GM12865 (cell line): ENCODE measurements at regions not wholly inside any gene's neighbourhood (a gene's known extent, or its start where the extent isn't known, plus 50 kb on each side); places are given as distances from the start of the nearest gene placed in this dataset.

Source experiments
- DNase-seq: peaks from one replicate; pipeline ENCODE4 v3.0.0; 2010; ENCODE audit warnings: low read depth
- H3K4me3 ChIP-seq: 2 replicates; pipeline ENCODE4 v1.5.1; 2011; ENCODE audit warnings: mild to moderate bottlenecking, low read depth, low read length, control low read depth
- CTCF ChIP-seq: IDR thresholded peaks from 2 replicates; pipeline ENCODE4 v1.5.1; 2011; ENCODE audit warnings: low read length, control low read depth, low read depth, inconsistent platforms; ENCODE audit not compliant: insufficient read depth; ENCODE audit errors: missing control alignments

DNA sequence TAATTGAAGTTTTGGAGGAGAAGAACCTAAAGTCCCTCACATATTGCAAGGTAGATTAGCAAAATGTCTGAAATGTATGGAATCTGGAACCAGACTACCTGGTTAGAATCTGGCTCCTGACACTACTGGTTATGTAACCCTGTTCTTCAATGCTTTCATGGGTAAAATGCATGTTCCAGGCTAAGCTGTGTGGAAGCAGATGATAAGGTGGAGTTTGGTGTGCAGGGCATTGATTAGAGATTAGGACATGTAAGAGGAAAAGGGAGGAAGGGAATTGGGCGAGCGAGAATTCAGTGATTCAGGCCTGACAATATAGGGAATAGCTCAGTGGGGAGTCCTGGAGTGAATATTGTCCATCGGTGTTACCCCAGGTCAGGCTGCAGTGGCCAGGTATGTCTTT lies 165.8 kb upstream of the SFRP2 start:
- DNase-seq: no peak
- H3K4me3 ChIP-seq: no peak overlapping the region
- TF ChIP-seq CTCF: no peak

- no peak for TF ChIP-seq CTCF
- H3K4me3 ChIP-seq: no peak overlapping the region
- peak; percentile 29 for DNase-seq
Measured at GRCh38 chr4:153950100-153950979, 161.5 kb upstream of the SFRP2 start.

DNA sequence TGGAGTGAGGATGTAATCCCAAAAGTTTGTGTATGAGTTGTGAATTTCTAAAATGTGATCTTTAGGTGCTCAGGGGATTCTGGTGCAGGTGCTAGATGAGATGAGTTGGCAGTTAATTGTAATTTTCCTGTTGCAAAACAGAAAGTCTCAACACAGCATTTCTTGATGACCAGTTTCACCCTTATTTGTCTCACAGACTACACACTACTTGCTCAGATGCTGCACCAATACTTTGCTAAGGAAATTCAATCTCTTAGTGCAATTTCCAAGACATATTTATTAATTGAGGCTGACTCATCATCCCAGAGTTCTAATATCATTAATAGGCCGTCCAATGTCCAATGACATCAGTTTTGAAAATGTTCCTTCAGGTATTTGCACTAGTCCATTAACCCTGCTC lies 159.2 kb upstream of the SFRP2 start:
- no peak overlapping the region for H3K4me3 ChIP-seq
- no peak for DNase-seq
- TF ChIP-seq CTCF: no peak

GRCh38 chr4:153947124-153947523 lies 158.2 kb upstream of the SFRP2 start:
- no peak overlapping the region for H3K4me3 ChIP-seq
- TF ChIP-seq CTCF: no peak
- DNase-seq: no peak

GRCh38 chr4:153945704-153946103 lies 156.8 kb upstream of the SFRP2 start:
- no peak overlapping the region for H3K4me3 ChIP-seq
- no peak for DNase-seq
- TF ChIP-seq CTCF: no peak

DNA sequence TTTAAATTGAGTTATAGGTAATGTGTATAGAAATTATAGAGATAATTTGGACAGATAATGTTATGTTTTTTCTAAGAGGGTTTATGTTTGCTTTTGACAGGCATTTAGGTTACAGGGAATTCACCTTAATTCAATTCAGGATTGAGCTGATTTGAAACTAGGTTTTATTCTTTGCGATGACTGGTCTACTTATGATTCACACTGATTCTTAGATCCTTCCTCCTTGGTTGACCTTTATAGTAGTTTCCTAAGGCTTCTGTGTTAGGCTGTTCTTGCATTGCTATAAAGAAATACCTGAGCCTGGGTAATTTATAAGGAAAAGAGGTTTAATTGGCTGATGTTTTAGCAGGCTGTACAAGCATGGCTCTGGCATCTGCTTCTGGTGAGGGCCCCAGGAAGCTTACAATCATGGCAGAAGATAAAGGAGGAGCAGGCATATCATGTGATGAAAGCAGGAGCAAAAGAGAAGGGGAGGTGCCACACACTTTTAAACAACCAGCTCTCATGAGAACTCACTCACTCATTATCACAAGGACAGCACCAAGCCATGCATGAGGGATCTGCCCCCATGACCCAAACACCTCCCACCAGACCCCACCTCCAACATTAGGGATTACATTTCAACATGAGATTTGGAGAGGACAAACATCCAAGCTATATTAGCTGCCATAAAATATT lies 155.0 kb upstream of the SFRP2 start:
- no peak for DNase-seq
- TF ChIP-seq CTCF: no peak
- H3K4me3 ChIP-seq: no peak overlapping the region
